ENCODE measurements at regions not wholly inside any gene's neighbourhood (a gene's known extent, or its start where the extent isn't known, plus 50 kb on each side); places are given as distances from the start of the nearest gene placed in this dataset.

DNA sequence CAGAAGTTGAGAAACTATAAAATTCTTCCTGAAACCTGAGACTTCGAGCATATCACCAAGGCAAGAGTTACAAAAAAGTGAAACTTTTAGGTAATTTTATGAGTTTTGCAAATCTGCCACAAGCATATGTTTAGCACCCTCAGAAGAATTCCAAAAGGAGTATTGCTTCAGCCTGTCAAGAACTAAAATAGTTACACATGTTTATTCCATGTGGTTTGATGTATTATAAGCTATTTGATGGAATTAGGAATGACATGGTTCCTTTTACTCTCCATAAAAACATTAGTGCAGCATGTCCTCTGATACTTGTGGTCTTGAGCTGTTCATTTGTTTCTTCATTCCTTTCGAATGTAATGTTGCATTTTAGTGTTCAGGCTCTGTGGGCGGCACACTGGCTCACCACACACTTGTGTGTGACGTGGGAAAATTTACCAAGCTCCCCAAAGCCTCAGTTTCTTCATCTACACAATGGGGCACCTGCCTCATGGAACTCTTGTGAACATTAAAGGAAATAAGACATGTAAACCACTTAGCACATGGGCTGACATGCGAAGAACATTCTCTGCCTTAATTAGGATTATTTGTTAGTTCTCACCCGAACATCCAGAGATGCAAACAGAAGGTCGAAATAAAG, 204.2 kb upstream of the FOXF1 start:
- TF ChIP-seq, protein P1, sequence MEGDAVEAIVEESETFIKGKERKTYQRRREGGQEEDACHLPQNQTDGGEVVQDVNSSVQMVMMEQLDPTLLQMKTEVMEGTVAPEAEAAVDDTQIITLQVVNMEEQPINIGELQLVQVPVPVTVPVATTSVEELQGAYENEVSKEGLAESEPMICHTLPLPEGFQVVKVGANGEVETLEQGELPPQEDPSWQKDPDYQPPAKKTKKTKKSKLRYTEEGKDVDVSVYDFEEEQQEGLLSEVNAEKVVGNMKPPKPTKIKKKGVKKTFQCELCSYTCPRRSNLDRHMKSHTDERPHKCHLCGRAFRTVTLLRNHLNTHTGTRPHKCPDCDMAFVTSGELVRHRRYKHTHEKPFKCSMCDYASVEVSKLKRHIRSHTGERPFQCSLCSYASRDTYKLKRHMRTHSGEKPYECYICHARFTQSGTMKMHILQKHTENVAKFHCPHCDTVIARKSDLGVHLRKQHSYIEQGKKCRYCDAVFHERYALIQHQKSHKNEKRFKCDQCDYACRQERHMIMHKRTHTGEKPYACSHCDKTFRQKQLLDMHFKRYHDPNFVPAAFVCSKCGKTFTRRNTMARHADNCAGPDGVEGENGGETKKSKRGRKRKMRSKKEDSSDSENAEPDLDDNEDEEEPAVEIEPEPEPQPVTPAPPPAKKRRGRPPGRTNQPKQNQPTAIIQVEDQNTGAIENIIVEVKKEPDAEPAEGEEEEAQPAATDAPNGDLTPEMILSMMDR (IDR thresholded peaks at IDR 0.05; ENCODE audit: low read length), result no peak
- no peak for TF ChIP-seq EZH2 (optimal IDR thresholded peaks at IDR 0.05; ENCODE audit: low read depth, low read length)
